ENCODE measurements at regions not wholly inside any gene's neighbourhood (a gene's known extent, or its start where the extent isn't known, plus 50 kb on each side); places are given as distances from the start of the nearest gene placed in this dataset.

DNA sequence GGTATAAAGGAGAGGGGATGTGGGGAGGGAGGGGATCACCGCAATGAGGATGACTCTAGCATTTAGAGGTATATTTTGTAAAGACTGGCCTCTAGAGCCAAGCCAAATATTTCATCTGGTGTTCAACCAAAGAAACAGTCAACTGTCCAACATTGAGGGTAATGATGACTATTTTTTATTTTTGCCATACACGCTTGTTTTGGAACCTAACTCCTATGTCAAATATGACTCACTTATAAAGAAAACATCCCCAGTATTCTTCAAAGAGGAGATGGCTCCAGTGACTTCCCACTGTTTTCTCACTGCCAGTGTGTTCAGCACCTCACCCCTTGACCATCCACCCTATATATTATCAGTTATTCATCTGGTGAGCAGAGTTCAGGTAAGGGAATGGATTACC lies 77.3 kb downstream of the WNT5A start:
- TF ChIP-seq CEBPB (IDR thresholded peaks at IDR 0.05) (no peak), CTCF (IDR thresholded peaks at IDR 0.05) (no peak), HDAC2 (IDR thresholded peaks at IDR 0.05) (no peak), RFX5 (IDR thresholded peaks at IDR 0.05) (no peak), POLR2A (IDR thresholded peaks at IDR 0.05; ENCODE audit: low read length) (no peak), REST (IDR thresholded peaks at IDR 0.05) (no peak), EP300 (IDR thresholded peaks at IDR 0.05) (no peak), E2F6 (IDR thresholded peaks at IDR 0.05; ENCODE audit: borderline replicate concordance, low read depth) (no peak), MAX (IDR thresholded peaks at IDR 0.05) (no peak), SMC3 (IDR thresholded peaks at IDR 0.05) (no peak), MAZ (IDR thresholded peaks at IDR 0.05; ENCODE audit: borderline replicate concordance, low read depth, low read length) (no peak), CBX8 (IDR thresholded peaks at IDR 0.05) (no peak), GATA3 (IDR thresholded peaks at IDR 0.05; ENCODE audit: borderline replicate concordance) (no peak)
